SK-N-SH (cell line): ENCODE measurements at regions not wholly inside any gene's neighbourhood (a gene's known extent, or its start where the extent isn't known, plus 50 kb on each side); places are given as distances from the start of the nearest gene placed in this dataset.
A peak's percentile ranks its signal among the peaks of the same experiment; 100 is the strongest.

Experiments
- CTCF ChIA-PET: fragments of 300-600, 350-600 bp; formaldehyde crosslinking; extraction: SDS; loops from one replicate; lab custom pipeline; 2021; lab: Yijun Ruan, JAX
- POLR2A ChIA-PET: fragments of 350-600 bp; sonication (Branson Sonifier 250); formaldehyde crosslinking; extraction: SDS; loops from one replicate; lab custom pipeline; 2020; ENCODE audit warnings: antibody characterized with exemption, inconsistent platforms; lab: Yijun Ruan, JAX
- DNase-seq: peaks from one replicate; pipeline ENCODE4 v3.0.0; 2012
- H2AFZ ChIP-seq: fragments of 200-600 bp; sonication (generic); 2 replicates; pipeline ENCODE4 v1.8.1; 2016; ENCODE audit warnings: antibody characterized with exemption, mild to moderate bottlenecking, low read depth
- H3F3A ChIP-seq: fragments of 200-600 bp; sonication (generic); replicated peaks from 2 replicates; pipeline ENCODE3; 2016; ENCODE audit warnings: antibody characterized with exemption, mild to moderate bottlenecking; ENCODE audit not compliant: insufficient read depth
- H3K27ac ChIP-seq, 2 experiments: fragments of 200-500 bp in 1 of 2; fragments of 200-600 bp in 1 of 2; sonication (Bioruptor generic) in 1 of 2; sonication (generic), shearing (Covaris generic) in 1 of 2; 2 replicates each; pipeline versions ENCODE4 v1.5.1 to v1.6.1; 2014 to 2016; ENCODE audit warnings: low read depth in 2 of 2, inconsistent platforms in 1 of 2, low read length in 1 of 2, mild to moderate bottlenecking in 1 of 2, mixed read lengths in 1 of 2
- H3K27me3 ChIP-seq: fragments of 200-600 bp; sonication (generic), shearing (Covaris generic); 2 replicates; pipeline ENCODE4 v1.6.1; 2016; ENCODE audit warnings: mixed run types; ENCODE audit not compliant: insufficient read depth
- H3K36me3 ChIP-seq, 2 experiments: fragments of 200-500 bp in 1 of 2; fragments of 200-600 bp in 1 of 2; sonication (Bioruptor generic) in 1 of 2; sonication (generic) in 1 of 2; replicated peaks in 1 of 2; 2 replicates each; pipeline versions ENCODE3 to v1.5.1; 2014 to 2016; ENCODE audit warnings: low read length in 1 of 2, mild to moderate bottlenecking in 1 of 2; ENCODE audit not compliant: insufficient read depth in 2 of 2, control insufficient read depth in 1 of 2
- H3K4me1 ChIP-seq, 2 experiments: fragments of 200-500 bp in 1 of 2; fragments of 200-600 bp in 1 of 2; sonication (Bioruptor generic) in 1 of 2; sonication (generic), shearing (Covaris generic) in 1 of 2; 2 replicates each; pipeline versions ENCODE4 v1.5.1 to v1.6.1; 2014 to 2016; ENCODE audit warnings: low read depth in 1 of 2, low read length in 1 of 2, mixed run types in 1 of 2; ENCODE audit not compliant: insufficient read depth in 2 of 2, control insufficient read depth in 1 of 2
- H3K4me2 ChIP-seq: fragments of 200-600 bp; sonication (generic), shearing (Covaris generic); 2 replicates; pipeline ENCODE4 v1.6.1; 2017; ENCODE audit warnings: mixed run types
- H3K4me3 ChIP-seq, 2 experiments: fragments of 200-500 bp in 1 of 2; fragments of 200-600 bp in 1 of 2; sonication (Bioruptor generic) in 1 of 2; sonication (generic), shearing (Covaris generic) in 1 of 2; 2 replicates each; pipeline versions ENCODE4 v1.5.1 to v1.8.1; 2014 to 2016; ENCODE audit warnings: low read depth in 2 of 2, inconsistent platforms in 1 of 2, low read length in 1 of 2, mild to moderate bottlenecking in 1 of 2, mixed read lengths in 1 of 2, moderate library complexity in 1 of 2
- H3K79me2 ChIP-seq: fragments of 200-600 bp; sonication (generic); 2 replicates; pipeline ENCODE4 v1.8.1; 2017; ENCODE audit warnings: mild to moderate bottlenecking; ENCODE audit not compliant: insufficient read depth
- H3K9ac ChIP-seq: fragments of 200-600 bp; sonication (generic); 2 replicates; pipeline ENCODE4 v1.6.1; 2017; ENCODE audit warnings: mixed run types
- H3K9me2 ChIP-seq: fragments of 200-600 bp; sonication (generic); 2 replicates; pipeline ENCODE4 v1.6.1; 2017; ENCODE audit warnings: mixed run types
- H3K9me3 ChIP-seq: fragments of 200-600 bp; sonication (generic); 2 replicates; pipeline ENCODE4 v1.6.1; 2017; ENCODE audit warnings: mixed run types, mild to moderate bottlenecking, moderate library complexity
- H4K20me1 ChIP-seq: fragments of 200-600 bp; sonication (generic); 2 replicates; pipeline ENCODE4 v1.6.1; 2017; ENCODE audit warnings: mild to moderate bottlenecking, mixed run types; ENCODE audit not compliant: insufficient read depth
- CHD2 ChIP-seq: fragments of 150-350 bp; IDR thresholded peaks from 2 replicates; pipeline ENCODE4 v1.6.1; 2018; ENCODE audit warnings: low read length; ENCODE audit not compliant: partially characterized antibody
- CTCF ChIP-seq: fragments of 200-600 bp; sonication (generic); IDR thresholded peaks from 2 replicates; pipeline ENCODE4 v1.6.1; 2017; ENCODE audit warnings: antibody characterized with exemption, mild to moderate bottlenecking, moderate library complexity
- EZH2phosphoT487 ChIP-seq: fragments of 200-600 bp; sonication (generic); IDR thresholded peaks from 2 replicates; pipeline ENCODE4 v1.6.1; 2017; ENCODE audit warnings: low read depth, mixed run types, mild to moderate bottlenecking, antibody characterized with exemption, moderate library complexity, borderline replicate concordance
- FOSL2 ChIP-seq: IDR thresholded peaks from 2 replicates; pipeline ENCODE4 v1.4.0; 2012; ENCODE audit warnings: low read depth, mild to moderate bottlenecking, moderate library complexity, borderline replicate concordance
- GABPA ChIP-seq: IDR thresholded peaks from 2 replicates; pipeline ENCODE4 v1.4.0; 2012; ENCODE audit warnings: low read depth, mild to moderate bottlenecking
- GATA2 ChIP-seq: sonication (generic); formaldehyde crosslinking; IDR thresholded peaks from 2 replicates; pipeline ENCODE4 v1.5.0; 2020; ENCODE audit warnings: mild to moderate bottlenecking, missing genetic modification reagents
- MEF2A ChIP-seq: IDR thresholded peaks from 2 replicates; pipeline ENCODE4 v1.4.0; 2012; ENCODE audit warnings: low read depth, borderline replicate concordance
- MXI1 ChIP-seq: IDR thresholded peaks from 2 replicates; pipeline ENCODE4 v1.6.1; 2012; ENCODE audit warnings: mild to moderate bottlenecking, low read depth, low read length, improper control_type of control experiment
- NFIC ChIP-seq: IDR thresholded peaks from 2 replicates; pipeline ENCODE4 v1.4.0; 2012; ENCODE audit warnings: borderline replicate concordance
- RAD21 ChIP-seq: IDR thresholded peaks from 2 replicates; pipeline ENCODE4 v1.6.1; 2012; ENCODE audit warnings: mild to moderate bottlenecking, low read length
- SIN3A ChIP-seq: IDR thresholded peaks from 2 replicates; pipeline ENCODE4 v1.6.1; 2012; ENCODE audit warnings: low read depth, mild to moderate bottlenecking, low read length, moderate library complexity, borderline replicate concordance
- USF2 ChIP-seq: fragments of 150-350 bp; IDR thresholded peaks from 2 replicates; pipeline ENCODE4 v1.6.1; 2017; ENCODE audit warnings: antibody characterized with exemption, low read length, low read depth, borderline replicate concordance
- YY1 ChIP-seq: IDR thresholded peaks from 2 replicates; pipeline ENCODE4 v1.4.0; 2012; ENCODE audit warnings: low read depth, mild to moderate bottlenecking
- ZBTB33 ChIP-seq: IDR thresholded peaks from 2 replicates; pipeline ENCODE4 v1.4.0; 2012; ENCODE audit warnings: low read depth, borderline replicate concordance
- WGBS: methylation state at CpG from one replicate; pipeline ENCODE4 v1.1.6; 2017; ENCODE audit warnings: low lambda C conversion rate; 5-methylcytosine and 5-hydroxymethylcytosine counted together

GRCh38 chr4:89558147-89558546 is 250.5 kb upstream of the GPRIN3 start:
- Histone ChIP-seq H3K36me3 (no peaks in the 10 kb centered on the region), H3K4me1 (no peaks in the 10 kb centered on the region), H3K9me3 (no peaks in the 10 kb centered on the region), H3K27me3 (no peaks in the 10 kb centered on the region), H3K79me2 (no peaks in the 10 kb centered on the region), H3F3A (no peaks in the 10 kb centered on the region), H3K27ac (no peak overlapping the region), H3K4me3 (no peak overlapping the region), H3K4me2 (no peak overlapping the region), H4K20me1 (no peaks in the 10 kb centered on the region), H3K9me2 (no peaks in the 10 kb centered on the region), H2AFZ (no peak overlapping the region), H3K9ac (no peak overlapping the region)
- DNase-seq: no peak
- ChIA-PET POLR2A (no interaction called here), CTCF (interaction anchor here (0.7 to 1.3 kb wide), 5 partner anchors 10 to 345 kb away, joined by 3 to 5 read pairs (median 3); no protein-coding TSS in a partner anchor)
- TF ChIP-seq MXI1 (no peak), NFIC (no peak), CTCF (peak; percentile 47), RAD21 (peak; percentile 35; the same call in 1 of the 2 replicates), GATA2 (CRISPR knock-in tag) (no peak), MEF2A (no peak), USF2 (no peak)
- 18% methylated on average over 1 of the region's 1 CpG for WGBS

GRCh38 chr4:89556601-89557305 is 249.2 kb upstream of the GPRIN3 start:
- H3F3A ChIP-seq: no peaks in the 10 kb centered on the region
- CTCF ChIA-PET: interaction anchor here (0.5 to 1.3 kb wide), 4 partner anchors 28 to 397 kb away, joined by 3 to 4 read pairs (median 3); no protein-coding TSS in a partner anchor
- no peaks in the 10 kb centered on the region for H3K9me3 ChIP-seq
- no peak overlapping the region for H3K4me2 ChIP-seq
- no peaks in the 10 kb centered on the region for H3K27me3 ChIP-seq
- no peaks in the 10 kb centered on the region for H3K36me3 ChIP-seq
- H3K27ac ChIP-seq: no peak overlapping the region
- TF ChIP-seq ZBTB33 (no peak), EZH2phosphoT487 (no peak), GABPA (no peak), YY1 (no peak), GATA2 (CRISPR knock-in tag) (no peak), FOSL2 (no peak), CHD2 (no peak), SIN3A (no peak), USF2 (no peak)
- no peak overlapping the region for H3K4me3 ChIP-seq
- no peaks in the 10 kb centered on the region for H3K79me2 ChIP-seq
- H4K20me1 ChIP-seq: no peaks in the 10 kb centered on the region
- H3K4me1 ChIP-seq: no peaks in the 10 kb centered on the region
- POLR2A ChIA-PET: no interaction called here
- 17% methylated on average over 4 of the region's 4 CpGs for WGBS
- no peaks in the 10 kb centered on the region for H3K9me2 ChIP-seq
- no peak for DNase-seq
- H3K9ac ChIP-seq: no peak overlapping the region
- no peak overlapping the region for H2AFZ ChIP-seq
